Activated CD4-positive, alpha-beta T cell treated with anti-CD3 and anti-CD28 coated beads, Interleukin-2, amount 50 U/mL, for 24 hours (primary cell): ENCODE measurements at regions not wholly inside any gene's neighbourhood (a gene's known extent, or its start where the extent isn't known, plus 50 kb on each side); places are given as distances from the start of the nearest gene placed in this dataset.
"Not testable (repeated sequence)": the region's sequence is repeated elsewhere in the genome, so short reads cannot be mapped to it uniquely, and the experiment has no call there.

Source experiments
- DNase-seq, 2 donors: peaks; one replicate each; pipeline ENCODE4 v3.0.0-alpha.2; 2020; ENCODE audit warnings: low read depth in 1 of 2, low spot score in 1 of 2

DNA sequence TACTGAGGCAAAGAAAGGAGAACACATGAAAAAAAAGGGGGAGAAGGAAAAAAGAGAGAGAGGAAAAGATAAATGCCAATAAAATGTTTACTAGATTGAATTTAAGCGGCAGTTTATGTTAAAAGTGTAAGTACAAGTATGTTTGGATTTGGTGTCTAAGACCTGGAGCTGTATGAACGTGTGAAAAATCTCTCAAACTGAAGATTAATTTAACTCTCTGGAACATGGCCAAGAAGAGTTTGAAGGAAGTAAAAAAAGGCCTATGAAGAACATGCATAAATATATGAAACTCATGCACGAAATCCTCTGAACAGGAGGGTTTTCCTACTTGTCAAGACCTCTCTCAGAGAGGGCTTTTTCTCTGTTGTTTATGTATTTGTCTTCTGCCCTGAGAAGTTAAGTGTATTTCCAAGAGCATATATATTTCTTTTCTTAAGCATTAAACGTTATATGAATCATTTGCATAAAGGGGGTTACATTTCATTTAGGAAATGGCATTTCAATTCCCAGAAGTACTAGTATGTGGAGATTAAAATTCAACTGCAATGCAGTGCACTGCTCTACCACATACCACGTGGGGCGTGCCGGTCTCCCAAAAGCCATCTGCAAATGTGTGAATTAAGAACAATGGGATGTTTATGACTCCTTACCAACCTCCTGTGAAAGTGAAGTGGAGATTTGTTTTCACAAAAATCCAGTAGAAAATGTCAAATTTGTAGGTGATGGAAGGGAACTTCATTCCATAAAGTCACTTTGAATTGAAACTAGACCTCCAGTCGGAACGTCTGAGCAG lies 281.1 kb upstream of the TRIB2 start:
- no peak for DNase-seq

DNA sequence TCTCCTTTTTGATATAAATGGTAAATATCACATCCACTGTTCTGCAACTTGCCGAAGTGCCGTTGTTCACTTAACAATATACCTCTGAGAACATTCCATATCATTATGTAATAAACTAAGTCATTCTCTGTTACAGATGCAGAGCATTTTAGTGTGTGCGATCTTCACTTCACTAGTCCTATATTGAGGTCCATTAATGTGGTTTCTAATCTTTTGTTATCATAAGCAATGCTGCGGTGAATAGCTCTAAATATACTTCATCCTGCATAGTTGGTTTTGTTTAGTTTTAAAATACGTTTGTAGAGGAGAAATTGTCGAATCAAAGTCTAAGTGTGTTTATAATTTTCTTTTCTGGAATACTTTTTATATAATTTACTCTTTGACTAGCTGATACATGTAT lies 280.3 kb upstream of the TRIB2 start:
- DNase-seq, result no peak

DNA sequence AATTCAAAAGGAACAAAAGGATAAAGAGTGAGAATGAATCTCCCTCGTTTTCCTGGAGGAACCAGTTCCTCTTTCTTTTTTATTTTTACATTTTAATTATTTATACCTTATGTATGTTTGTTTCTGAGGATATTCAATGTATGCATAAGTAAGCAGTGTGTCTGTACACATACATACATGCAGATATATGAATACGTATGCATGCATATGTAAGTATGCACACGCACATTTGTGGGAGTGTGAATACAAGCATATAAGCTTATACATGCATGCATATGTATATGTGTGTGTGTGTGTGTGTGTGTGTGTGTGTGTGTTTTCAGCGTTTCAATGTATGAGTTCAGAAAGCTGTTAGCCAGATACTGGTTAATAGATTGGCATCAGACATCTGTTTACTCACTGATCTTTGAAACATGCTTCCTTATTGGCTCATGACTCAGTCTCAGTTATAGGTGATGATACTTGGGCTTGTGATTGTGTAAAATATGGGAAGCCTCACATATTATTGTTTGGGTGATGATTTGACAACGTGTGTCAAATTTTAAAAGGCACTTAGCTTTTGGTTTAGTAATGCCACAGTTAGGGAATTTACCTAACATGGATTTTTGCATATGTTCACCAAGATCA lies 279.7 kb upstream of the TRIB2 start:
- no peak for DNase-seq

DNA sequence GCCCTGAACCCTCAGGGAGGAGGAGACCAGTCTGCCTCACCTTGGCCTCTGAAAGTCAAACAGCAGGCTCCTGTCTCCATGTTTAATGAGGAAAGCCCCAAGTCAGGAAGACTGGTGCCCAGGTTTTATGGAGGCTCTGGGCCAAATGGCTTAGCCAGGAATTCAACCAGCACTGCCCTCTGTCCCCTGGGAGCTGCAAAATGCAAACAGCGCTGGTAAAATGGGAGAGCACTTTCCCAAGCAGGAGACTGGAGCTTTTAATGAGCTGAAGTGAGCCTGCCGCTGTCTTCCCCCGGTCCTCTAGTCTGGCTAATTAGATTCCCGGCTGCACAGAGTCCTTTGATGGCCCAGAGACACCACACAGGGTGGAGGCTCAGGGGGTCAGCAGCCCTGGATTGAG lies 276.0 kb upstream of the TRIB2 start:
- no peak for DNase-seq

DNA sequence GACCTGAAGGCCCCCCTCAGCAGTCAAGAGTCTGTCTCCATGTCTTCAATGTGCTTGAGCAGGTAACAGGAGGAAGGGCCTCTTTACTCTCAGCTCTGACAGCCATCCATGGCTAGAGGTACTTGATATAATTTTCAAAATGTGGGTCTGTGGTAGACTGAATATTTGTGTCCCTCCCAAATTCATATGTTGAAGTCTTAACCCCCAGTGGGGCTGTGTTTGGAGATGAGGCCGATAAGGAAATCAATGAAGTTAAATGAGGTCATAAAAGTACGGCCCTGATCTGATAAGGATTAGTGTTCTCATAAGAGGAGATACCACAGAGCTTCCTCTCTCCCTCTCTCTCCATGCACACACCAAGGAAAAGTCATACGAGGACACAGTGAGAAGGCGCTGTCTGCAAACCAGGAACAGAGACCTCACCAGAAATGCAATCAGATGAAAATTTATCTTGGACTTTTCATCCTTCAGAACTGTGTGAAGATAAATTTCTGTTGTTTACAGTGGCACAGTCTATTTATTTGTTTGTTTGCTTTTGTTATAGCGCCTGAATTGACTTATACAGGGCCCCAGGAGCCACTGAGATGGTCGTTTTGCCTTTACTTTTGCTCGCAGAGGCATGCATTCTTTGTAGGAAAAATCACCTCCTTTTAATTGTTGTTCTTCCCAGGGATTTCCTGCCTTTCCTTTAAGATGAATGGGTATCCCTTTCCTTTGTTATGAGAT lies 274.8 kb upstream of the TRIB2 start:
- DNase-seq, result no peak

DNA sequence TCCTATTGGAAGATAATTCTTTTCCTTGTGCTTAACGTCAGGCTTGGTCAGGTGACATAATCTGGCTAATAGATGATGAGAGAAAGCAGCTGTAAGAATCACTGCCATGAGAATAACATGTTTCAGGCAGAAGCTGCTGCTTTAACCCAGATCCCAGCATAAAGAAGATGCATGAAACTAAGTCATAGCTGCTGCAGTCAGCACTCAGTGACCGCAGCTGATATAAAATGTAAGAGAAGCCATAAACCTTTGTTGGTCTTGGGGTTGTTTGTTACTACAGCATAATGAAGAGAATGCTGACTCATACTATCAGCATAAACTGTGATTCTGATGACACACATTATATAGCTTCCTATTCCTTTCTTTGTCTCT lies 274.3 kb upstream of the TRIB2 start:
- no peak for DNase-seq

DNA sequence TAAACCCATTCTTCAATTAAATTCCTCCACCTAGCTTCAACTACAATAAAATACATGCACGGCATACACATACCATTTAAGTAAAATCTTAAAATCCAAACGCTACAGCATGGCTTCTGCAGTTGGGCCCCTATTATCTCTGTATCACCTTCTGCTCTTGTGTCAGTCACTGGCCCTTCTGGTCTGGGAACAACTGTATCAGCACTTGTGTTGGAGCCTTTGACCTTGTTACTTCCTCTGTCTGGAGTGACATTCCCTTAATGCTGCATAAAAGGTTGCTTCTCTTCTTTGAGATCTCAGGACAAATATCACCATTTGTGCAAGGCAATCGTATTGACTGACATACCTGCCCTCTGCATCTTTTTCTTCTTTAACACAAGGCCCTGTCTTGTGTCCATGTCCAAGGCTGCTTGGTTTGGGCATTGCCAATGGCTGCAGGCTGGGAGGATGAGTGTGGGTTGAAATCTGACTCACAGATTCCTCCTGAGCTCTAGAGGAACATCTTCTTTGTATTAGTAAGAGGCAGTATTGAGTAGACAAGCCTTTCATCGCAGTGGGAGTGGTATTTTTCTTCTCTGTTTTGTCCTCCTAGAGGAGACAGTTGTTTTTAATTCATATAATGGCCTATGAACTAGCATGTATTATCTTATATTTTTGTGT lies 267.8 kb upstream of the TRIB2 start:
- DNase-seq, result no peak

DNA sequence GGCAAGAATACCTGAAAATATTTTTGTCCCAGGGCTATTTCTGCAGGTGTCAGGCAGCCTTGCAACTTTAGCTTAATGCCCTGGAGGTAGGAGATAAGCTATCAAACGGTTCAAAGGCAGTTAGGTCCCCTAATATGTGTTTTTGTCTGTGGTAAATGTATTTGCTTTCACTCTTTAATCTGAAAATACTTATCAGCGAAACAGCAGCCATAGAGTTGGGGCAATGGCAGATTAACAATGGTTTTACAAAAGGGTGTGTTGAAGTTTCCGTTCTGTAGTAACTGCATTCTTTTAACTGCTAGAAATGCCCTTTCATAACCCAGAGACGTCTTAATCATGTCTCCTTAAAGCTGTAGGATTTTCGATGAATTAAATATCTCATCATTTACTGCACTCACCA lies 265.0 kb upstream of the TRIB2 start:
- DNase-seq, result no peak

DNA sequence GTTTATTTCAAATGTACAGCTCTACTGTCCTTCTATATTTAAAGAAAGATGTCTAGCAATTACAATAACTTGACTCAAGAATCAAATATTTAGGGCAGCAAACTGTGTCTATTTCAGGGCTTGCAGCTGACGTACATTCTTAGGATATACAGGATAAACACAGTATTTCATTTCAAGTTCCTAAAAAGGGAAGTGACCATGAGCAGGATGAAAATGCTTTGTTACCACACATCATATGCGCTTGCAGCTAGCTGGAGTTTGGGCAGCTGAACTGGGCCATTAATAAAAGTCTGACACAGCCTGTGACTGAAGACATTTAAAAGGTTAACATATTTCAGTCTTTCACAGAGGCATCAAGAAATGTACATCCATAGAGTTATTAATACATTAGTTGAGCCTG lies 264.6 kb upstream of the TRIB2 start:
- DNase-seq, result no peak

DNA sequence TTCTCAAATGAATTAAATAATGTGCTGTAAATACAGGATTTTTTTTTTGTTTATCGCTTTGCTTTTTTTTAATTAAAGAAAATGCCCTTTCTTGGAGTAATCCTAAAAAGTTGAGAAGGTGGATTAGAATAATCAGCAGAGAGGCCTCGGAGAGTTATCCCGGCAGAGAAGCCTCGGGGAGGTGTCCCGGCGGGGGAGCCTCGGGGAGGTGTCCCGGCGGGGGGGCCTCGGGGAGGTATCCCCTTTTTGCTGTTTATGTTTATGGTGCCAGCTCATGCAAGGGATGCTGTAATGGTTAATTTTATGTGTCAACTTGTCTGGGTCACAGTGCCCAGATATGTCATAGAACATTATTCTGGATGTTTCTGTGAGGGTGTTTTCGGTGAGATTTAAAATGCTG lies 263.0 kb upstream of the TRIB2 start:
- no peak for DNase-seq

DNA sequence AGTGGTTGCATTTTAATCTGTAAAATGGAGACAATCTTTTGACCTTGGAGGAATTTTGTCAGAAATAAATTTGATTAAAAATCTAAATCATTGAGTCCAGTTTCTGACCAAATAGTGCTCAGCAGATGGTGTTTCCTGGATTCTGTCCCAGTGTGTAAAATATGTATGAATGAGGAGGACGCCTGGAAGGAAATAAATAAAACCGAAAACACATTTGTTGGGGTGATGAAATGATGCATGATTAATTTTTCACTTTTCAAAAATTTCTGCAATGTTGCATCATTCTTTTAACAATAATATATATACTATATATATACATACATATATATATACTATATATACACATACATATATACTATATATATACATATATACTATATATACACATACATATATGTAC lies 261.1 kb upstream of the TRIB2 start:
- DNase-seq, result no peak

DNA sequence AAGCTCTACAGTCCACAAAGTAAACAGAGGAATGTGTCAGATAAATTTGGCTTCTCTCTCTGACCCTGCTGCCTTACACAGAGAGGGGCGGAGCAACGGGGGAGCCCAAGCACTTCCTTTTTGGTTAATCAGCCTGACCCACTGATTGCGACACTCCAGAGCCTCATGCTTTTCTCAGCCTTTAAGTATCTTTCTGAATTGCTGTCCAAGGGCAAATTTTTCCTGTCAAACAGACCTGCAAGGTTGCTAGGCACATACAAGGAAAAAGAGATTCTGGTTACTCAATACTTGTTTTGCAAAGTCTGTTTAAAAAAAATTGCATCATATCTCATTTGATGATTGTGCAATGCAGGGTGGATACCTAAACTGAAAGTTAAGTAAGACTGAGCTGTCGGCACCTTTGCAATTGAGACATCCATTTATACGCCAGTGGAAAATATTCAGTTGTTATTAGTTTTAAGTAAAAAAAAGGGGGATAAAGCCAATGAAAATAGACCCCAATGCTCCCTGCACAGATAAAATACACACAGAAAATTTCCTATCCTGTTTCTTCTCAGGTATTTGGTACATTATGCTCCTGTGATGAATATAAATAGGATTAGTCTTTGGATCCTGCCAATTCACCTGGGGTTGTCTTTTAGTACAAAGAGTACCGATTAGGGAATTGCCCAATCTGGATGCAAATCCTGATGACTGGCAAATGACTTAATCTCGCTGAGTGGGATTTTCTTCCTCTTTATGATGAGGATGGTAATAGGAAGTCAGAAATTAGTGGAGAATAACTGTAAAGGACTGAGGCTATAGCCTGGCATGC lies 260.2 kb upstream of the TRIB2 start:
- DNase-seq, result peak; percentile 24 to 42

DNA sequence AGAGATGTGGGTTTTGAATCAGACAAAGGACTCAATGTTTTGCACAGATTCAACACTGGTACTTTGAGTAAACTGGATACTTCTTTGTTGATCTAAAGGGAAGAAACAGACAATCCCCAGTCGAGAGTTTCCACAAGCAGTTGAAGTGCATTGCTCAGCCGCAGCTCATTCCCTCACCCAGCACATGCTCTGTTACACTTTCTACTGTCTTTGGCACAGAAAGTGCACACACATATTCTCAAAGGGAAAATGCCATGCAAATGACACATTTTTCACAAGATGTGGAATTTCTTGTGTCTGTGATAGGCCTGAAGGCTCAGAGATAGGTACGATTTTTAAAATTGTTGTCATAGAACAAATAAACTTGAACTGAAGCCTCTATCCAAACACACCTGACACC lies 258.9 kb upstream of the TRIB2 start:
- no peak for DNase-seq

DNA sequence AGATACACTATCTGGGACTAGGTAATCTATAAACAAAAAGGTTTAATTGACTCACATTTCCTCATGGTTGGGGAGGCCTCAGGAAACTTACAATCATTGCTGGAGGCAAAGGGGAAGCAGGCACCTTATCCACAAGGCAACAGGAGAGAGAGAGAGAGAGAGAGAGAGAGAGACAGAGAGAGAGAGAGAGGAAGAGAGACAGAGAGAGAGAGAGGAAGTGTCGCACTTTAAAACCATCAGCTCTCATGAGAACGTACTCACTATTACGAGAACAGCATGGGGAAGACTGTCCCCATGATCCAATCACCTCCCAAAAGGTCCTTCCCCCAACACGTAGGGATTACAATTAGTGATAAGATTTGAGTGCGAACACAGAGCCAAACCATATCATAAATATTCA lies 253.5 kb upstream of the TRIB2 start:
- no peak for DNase-seq

DNA sequence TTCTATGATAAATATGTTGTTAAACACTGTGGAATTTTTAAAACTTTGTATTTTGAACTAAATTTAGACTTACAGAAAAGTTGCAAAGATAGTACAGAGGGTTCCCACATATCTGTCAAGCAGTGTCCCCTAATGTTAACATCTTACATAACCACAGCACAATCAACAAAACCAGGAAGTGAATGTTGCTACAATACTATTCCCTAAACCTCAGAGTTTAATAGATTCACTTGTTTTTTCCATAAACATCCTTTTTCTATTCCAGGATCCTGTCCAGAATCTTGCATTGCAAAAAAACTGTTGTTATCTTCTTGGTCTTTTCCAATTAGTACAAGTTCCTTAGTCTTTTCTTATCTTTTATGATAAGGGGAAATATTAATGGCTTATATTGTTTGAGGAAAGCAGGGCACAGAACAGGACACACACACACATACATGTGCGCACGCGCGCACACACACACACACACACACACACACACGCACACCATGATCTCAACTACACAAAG lies 251.1 kb upstream of the TRIB2 start:
- DNase-seq, result no peak

DNA sequence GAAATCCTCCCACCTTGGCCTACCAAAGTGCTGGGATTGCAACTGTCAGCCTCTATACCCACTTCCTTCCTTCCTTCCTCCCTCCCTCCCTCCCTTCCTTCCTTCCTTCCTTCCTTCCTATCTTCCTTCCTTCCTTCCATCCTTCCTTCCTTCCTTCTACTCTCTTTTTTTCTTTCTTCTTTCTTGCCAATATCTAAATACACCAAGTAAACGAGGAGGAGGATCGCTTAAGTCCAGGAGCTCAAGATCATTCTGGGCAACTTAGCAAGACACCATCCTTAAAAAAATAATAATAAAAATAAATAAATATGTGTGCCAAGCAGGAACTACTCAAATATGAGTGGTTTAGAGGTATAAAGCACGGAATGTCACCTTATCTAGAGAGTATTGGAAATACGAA lies 249.4 kb upstream of the TRIB2 start:
- DNase-seq, result no peak

DNA sequence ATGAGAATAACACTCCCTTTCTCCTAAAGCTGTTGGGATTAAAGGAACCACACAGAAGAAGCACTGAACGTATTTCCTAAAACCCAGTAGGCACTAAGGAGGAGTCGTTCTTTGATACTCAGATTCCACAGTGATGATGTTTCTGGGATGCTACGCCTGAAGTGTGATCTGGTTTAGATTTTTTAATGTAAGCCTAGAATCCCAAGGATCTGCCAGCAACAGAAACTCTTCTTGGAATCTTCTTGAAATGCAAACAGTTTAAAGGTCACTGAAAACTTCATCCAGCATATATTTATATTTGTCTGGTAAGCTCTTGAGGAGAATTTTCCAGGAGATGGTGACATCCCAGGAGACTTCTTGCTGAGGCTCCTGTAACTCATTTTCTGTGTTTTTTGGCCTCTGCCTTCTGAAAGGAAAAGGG lies 247.6 kb upstream of the TRIB2 start:
- DNase-seq, result no peak

DNA sequence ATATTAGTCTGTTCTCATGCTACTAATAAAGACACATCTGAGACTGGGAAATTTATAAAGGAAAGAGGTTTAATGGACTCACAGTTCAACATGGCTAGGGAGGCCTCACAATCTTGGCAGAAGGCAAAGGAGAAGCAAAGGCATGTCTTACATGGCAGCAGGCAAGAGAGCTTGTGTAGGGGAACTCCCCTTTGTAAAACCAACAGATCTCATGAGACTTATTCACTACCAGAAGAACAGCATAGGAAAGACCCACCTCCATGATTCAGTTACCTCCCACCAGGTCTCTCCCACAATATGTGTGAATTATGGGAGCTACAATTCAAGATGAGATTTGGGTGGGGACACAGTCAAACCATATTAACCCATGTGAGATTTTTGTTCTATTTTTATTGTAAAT lies 244.5 kb upstream of the TRIB2 start:
- DNase-seq, result not testable (repeated sequence)

DNA sequence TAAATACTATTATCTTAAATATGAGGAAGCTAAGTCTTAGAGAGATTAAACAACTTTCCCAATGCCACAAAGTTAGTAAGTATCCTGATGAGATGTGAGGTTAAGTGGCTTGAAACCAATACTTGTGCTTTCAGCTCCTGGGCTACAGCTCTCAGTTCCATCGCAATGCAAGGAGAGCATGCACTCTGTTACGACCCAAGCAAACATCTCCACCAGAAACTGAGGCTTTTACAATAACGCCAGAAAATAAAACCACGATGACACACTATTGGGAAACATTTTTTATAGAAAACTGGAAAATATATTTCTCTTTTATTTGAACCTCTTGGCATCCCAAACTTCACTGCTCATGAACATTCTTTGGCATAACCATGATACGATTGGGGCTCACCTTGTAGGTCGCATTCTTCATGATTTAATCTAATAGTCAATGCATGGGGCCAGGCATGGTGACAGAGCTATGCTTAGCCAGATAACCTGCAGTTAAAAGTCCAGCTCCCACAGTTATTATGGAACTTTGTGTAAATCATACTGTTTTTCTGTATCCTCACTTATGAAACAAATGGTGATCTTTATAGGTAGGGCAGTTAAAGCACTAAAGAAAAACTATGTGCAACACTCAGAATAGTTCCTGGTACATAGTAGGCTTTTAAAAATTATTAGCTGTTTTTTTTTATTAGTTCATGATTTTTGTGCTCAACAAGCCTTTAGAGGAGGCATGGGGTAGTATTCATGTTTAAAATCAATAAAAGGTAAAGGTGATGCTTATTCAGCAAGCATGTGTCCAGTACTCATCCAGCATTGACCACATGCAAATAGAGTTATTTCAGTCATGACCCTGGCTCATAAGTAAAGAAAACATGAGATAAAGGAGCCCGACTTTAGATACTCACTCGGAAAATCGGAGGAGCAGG lies 238.3 kb upstream of the TRIB2 start:
- DNase-seq, result no peak

DNA sequence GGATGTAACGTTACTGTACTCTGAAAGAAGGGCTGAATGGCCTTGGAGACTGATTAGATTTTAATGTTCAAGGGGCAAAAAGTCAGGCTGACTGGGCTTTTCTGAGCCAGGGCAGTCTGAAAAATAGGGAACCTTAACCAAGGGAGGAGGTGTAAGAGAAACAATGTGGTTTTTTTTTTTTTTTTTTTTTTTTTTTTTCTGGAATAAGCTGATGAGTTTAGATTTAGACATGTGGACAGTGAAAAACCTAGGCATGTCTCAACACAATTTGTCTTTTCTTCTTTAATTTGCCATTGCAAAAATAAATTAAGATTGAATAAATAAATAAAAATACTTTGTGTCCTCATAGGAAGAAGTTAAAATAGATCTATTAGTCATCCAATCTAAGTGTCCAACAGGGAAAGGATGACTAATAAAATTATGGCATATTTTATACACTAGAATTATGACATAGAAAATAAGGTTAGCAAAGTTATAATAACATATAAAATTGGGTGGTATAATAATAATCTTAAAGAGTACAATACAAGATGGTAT lies 237.6 kb upstream of the TRIB2 start:
- DNase-seq, result no peak
